H1 (cell line): ENCODE measurements at regions not wholly inside any gene's neighbourhood (a gene's known extent, or its start where the extent isn't known, plus 50 kb on each side); places are given as distances from the start of the nearest gene placed in this dataset.

Experiments used
- CTCF ChIA-PET: fragments of 300-600 bp; sonication (Branson Sonifier 250); formaldehyde crosslinking; loops from one replicate; lab custom pipeline; 2021; ENCODE audit not compliant: partially characterized antibody; lab: Charles Lee
- POLR2A ChIA-PET: fragments of 300-600 bp; sonication (Branson Sonifier 250); formaldehyde crosslinking; loops from one replicate; lab custom pipeline; 2021; ENCODE audit warnings: inconsistent platforms; ENCODE audit not compliant: partially characterized antibody; lab: Charles Lee
- DNase-seq, 2 experiments: peaks; one replicate each; pipeline versions ENCODE4 v3.0.0 to v3.0.0-alpha.2; 2010 to 2022; ENCODE audit warnings: low spot score in 2 of 2, low read depth in 1 of 2, mixed read lengths in 1 of 2
- FAIRE-seq: peaks from 2 replicates; lab custom pipeline; 2011; peaks lifted over from hg19 to GRCh38; lab: Jason Lieb, UNC
- H2AFZ ChIP-seq: 2 replicates; pipeline ENCODE4 v1.8.1; 2012; ENCODE audit warnings: low read length, inconsistent platforms
- H2AK5ac ChIP-seq: 2 replicates; pipeline ENCODE4 v1.6.1; 2013; ENCODE audit warnings: low read depth, low read length
- H2BK120ac ChIP-seq: replicated peaks from 2 replicates; pipeline ENCODE3; 2013; ENCODE audit warnings: low read depth, low read length, inconsistent platforms
- H2BK12ac ChIP-seq: 2 replicates; pipeline ENCODE4 v1.6.1; 2013; ENCODE audit warnings: low read depth, low read length
- H2BK15ac ChIP-seq: 2 replicates; pipeline ENCODE4 v1.6.1; 2013; ENCODE audit warnings: low read length
- H2BK20ac ChIP-seq: 2 replicates; pipeline ENCODE4 v1.6.1; 2013; ENCODE audit warnings: low read length
- H2BK5ac ChIP-seq: 2 replicates; pipeline ENCODE4 v1.6.1; 2013; ENCODE audit warnings: low read depth, low read length
- H3K14ac ChIP-seq: 2 replicates; pipeline ENCODE4 v1.6.1; 2013; ENCODE audit warnings: inconsistent platforms; ENCODE audit not compliant: insufficient read length
- H3K18ac ChIP-seq: 2 replicates; pipeline ENCODE4 v1.6.1; 2013; ENCODE audit warnings: low read length; ENCODE audit errors: extremely low read depth
- H3K23ac ChIP-seq: 2 replicates; pipeline ENCODE4 v1.6.1; 2013; ENCODE audit warnings: inconsistent platforms; ENCODE audit not compliant: insufficient read length
- H3K23me2 ChIP-seq: 2 replicates; pipeline ENCODE4 v1.6.1; 2013; ENCODE audit warnings: low read depth, low read length
- H3K27ac ChIP-seq: 2 replicates; pipeline ENCODE4 v1.6.1; 2011; ENCODE audit warnings: low read depth, low read length, inconsistent platforms
- H3K27me3 ChIP-seq, 4 experiments: replicated peaks in 1 of 4; 1 replicate in 1 of 4; 2 replicates in 3 of 4; pipeline versions ENCODE4 v1.6.1 to v1.8.1; 2011 to 2013; ENCODE audit warnings: low read length in 3 of 4, mild to moderate bottlenecking in 3 of 4, inconsistent platforms in 2 of 4, mixed read lengths in 2 of 4, moderate library complexity in 1 of 4; ENCODE audit not compliant: control insufficient read depth in 3 of 4, insufficient read depth in 3 of 4; ENCODE audit errors: extremely low read depth in 1 of 4
- H3K36me3 ChIP-seq, 4 experiments: 2 replicates each; pipeline versions ENCODE4 v1.6.1 to v1.8.1; 2011 to 2013; ENCODE audit warnings: mild to moderate bottlenecking in 4 of 4, low read length in 3 of 4, moderate library complexity in 2 of 4, control low read depth in 1 of 4, inconsistent platforms in 1 of 4; ENCODE audit not compliant: insufficient read depth in 4 of 4, control insufficient read depth in 2 of 4
- H3K4ac ChIP-seq: replicated peaks from 2 replicates; pipeline ENCODE3; 2013; ENCODE audit warnings: low read length, low read depth, mixed read lengths, inconsistent platforms; ENCODE audit not compliant: insufficient read length
- H3K4me1 ChIP-seq, 4 experiments: replicated peaks in 1 of 4; 1 replicate in 1 of 4; 2 replicates in 3 of 4; pipeline versions ENCODE4 v1.6.1 to v1.8.1; 2011 to 2013; ENCODE audit warnings: low read length in 3 of 4, inconsistent platforms in 2 of 4, mixed read lengths in 1 of 4; ENCODE audit not compliant: insufficient read depth in 4 of 4, control insufficient read depth in 3 of 4
- H3K4me2 ChIP-seq, 2 experiments: 2 replicates each; pipeline versions ENCODE4 v1.6.1 to v1.8.1; 2011 to 2013; ENCODE audit warnings: low read depth in 2 of 2, low read length in 2 of 2, control low read depth in 1 of 2, inconsistent platforms in 1 of 2, mild to moderate bottlenecking in 1 of 2; ENCODE audit not compliant: insufficient read depth in 1 of 2
- H3K4me3 ChIP-seq, 4 experiments: fragments of 200-600, 300-600 bp in 1 of 4; sonication (generic), shearing (Covaris generic), sonication (Bioruptor Twin) in 1 of 4; 2 replicates each; pipeline versions ENCODE4 v1.5.1 to v1.8.1; 2011 to 2016; ENCODE audit warnings: low read length in 4 of 4, low read depth in 3 of 4, control low read depth in 2 of 4, inconsistent platforms in 2 of 4, mild to moderate bottlenecking in 2 of 4, mixed read lengths in 1 of 4, moderate library complexity in 1 of 4; ENCODE audit not compliant: insufficient read depth in 2 of 4; ENCODE audit errors: extremely low read depth in 1 of 4
- H3K56ac ChIP-seq: replicated peaks from 2 replicates; pipeline ENCODE3; 2013; ENCODE audit warnings: low read depth, mild to moderate bottlenecking, mixed read lengths, low read length, inconsistent platforms; ENCODE audit not compliant: insufficient read length
- H3K79me1 ChIP-seq: 2 replicates; pipeline ENCODE4 v1.6.1; 2013; ENCODE audit warnings: low read depth, low read length, control low read depth
- H3K79me2 ChIP-seq, 2 experiments: 2 replicates each; pipeline versions ENCODE4 v1.6.1 to v1.8.1; 2012 to 2013; ENCODE audit warnings: low read length in 2 of 2, mild to moderate bottlenecking in 2 of 2, inconsistent platforms in 1 of 2; ENCODE audit not compliant: insufficient read depth in 2 of 2, control insufficient read depth in 1 of 2
- H3K9ac ChIP-seq, 4 experiments: replicated peaks in 1 of 4; 1 replicate in 1 of 4; 2 replicates in 3 of 4; pipeline versions ENCODE4 v1.6.1 to v1.8.1; 2011 to 2013; ENCODE audit warnings: low read depth in 3 of 4, low read length in 3 of 4, control low read depth in 2 of 4, mild to moderate bottlenecking in 2 of 4, moderate library complexity in 2 of 4, inconsistent platforms in 1 of 4; ENCODE audit errors: extremely low read depth in 1 of 4
- H3K9me3 ChIP-seq, 2 experiments: 2 replicates each; pipeline versions ENCODE4 v1.6.1 to v1.8.1; 2012 to 2013; ENCODE audit warnings: mild to moderate bottlenecking in 2 of 2, moderate library complexity in 2 of 2, control low read depth in 1 of 2, inconsistent platforms in 1 of 2, low read depth in 1 of 2, low read length in 1 of 2, mixed read lengths in 1 of 2; ENCODE audit not compliant: insufficient read depth in 2 of 2
- H4K20me1 ChIP-seq, 2 experiments: replicated peaks in 1 of 2; 2 replicates each; pipeline versions ENCODE3 to v1.8.1; 2011 to 2013; ENCODE audit warnings: inconsistent platforms in 2 of 2, low read length in 2 of 2, mild to moderate bottlenecking in 1 of 2; ENCODE audit not compliant: insufficient read depth in 2 of 2, control insufficient read depth in 1 of 2
- H4K5ac ChIP-seq: 2 replicates; pipeline ENCODE4 v1.6.1; 2013; ENCODE audit warnings: low read length, low read depth, mixed read lengths, inconsistent platforms; ENCODE audit not compliant: insufficient read length
- H4K8ac ChIP-seq: 2 replicates; pipeline ENCODE4 v1.8.0; 2013; ENCODE audit warnings: mild to moderate bottlenecking, moderate library complexity, low read length, inconsistent platforms; ENCODE audit not compliant: insufficient read depth; ENCODE audit errors: extremely low read depth
- H4K91ac ChIP-seq: replicated peaks from 2 replicates; pipeline ENCODE3; 2013; ENCODE audit warnings: low read length, mixed read lengths, inconsistent platforms; ENCODE audit not compliant: insufficient read length
- ASH2L ChIP-seq: fragments of 200-600, 300-600 bp; sonication (generic); IDR thresholded peaks from one replicate; pipeline ENCODE4 v1.7.1; 2017; ENCODE audit warnings: low read length
- CHD1 ChIP-seq: IDR thresholded peaks from 2 replicates; pipeline ENCODE4 v1.6.1; 2012; ENCODE audit warnings: low read depth, low read length, improper control_type of control experiment
- JUND ChIP-seq: IDR thresholded peaks from 2 replicates; pipeline ENCODE4 v1.6.1; 2011; ENCODE audit warnings: mild to moderate bottlenecking, improper control_type of control experiment, low read length
- KDM1A ChIP-seq: fragments of 200-600, 300-600 bp; sonication (generic); IDR thresholded peaks from 2 replicates; pipeline ENCODE4 v1.7.1; 2016; ENCODE audit warnings: mild to moderate bottlenecking, low read length, borderline replicate concordance
- PHF8 ChIP-seq: fragments of 200-600 bp; sonication (generic); conservative IDR thresholded peaks from 2 replicates; pipeline ENCODE4 v1.7.1; 2012; ENCODE audit warnings: low read depth, mild to moderate bottlenecking, inconsistent platforms, low read length, moderate library complexity
- RFX5 ChIP-seq: IDR thresholded peaks from 2 replicates; pipeline ENCODE4 v1.6.1; 2011; ENCODE audit warnings: low read depth, low read length, improper control_type of control experiment, borderline replicate concordance
- SAP30 ChIP-seq: fragments of 300-600 bp; sonication (generic); IDR thresholded peaks from 2 replicates; pipeline ENCODE4 v1.7.1; 2012; ENCODE audit warnings: low read length, moderate library complexity, mild to moderate bottlenecking, inconsistent platforms; ENCODE audit not compliant: insufficient read depth, insufficient replicate concordance
- SIRT6 ChIP-seq: IDR thresholded peaks from one replicate; pipeline ENCODE4 v1.7.1; 2012; ENCODE audit warnings: low read length, inconsistent platforms
- SIX5 ChIP-seq: IDR thresholded peaks from 2 replicates; pipeline ENCODE4 v1.6.1; 2011; ENCODE audit warnings: mild to moderate bottlenecking, low read depth, low read length
- SP2 ChIP-seq: IDR thresholded peaks from 2 replicates; pipeline ENCODE4 v1.6.1; 2012; ENCODE audit warnings: mild to moderate bottlenecking, low read length, inconsistent platforms
- SP4 ChIP-seq: IDR thresholded peaks from 2 replicates; pipeline ENCODE4 v1.6.1; 2012; ENCODE audit warnings: low read length, inconsistent platforms
- SUZ12 ChIP-seq: fragments of 200-600 bp; sonication (generic); IDR thresholded peaks from 2 replicates; pipeline ENCODE4 v1.6.1; 2012; ENCODE audit warnings: mild to moderate bottlenecking, inconsistent platforms, low read length, moderate library complexity, mixed read lengths
- WGBS, 2 experiments: shearing (Covaris generic) in 1 of 2; methylation state at CpG; one replicate each; pipeline versions ENCODE4 v1.1.6 to v1.1.7; 2013 to 2015; ENCODE audit warnings: low lambda C conversion rate in 2 of 2, mixed read lengths in 2 of 2, inconsistent platforms in 1 of 2, low coverage in 1 of 2, missing lambda C conversion rate in 1 of 2; ENCODE audit not compliant: insufficient replicate concordance in 2 of 2, insufficient coverage in 1 of 2, insufficient read length in 1 of 2; ENCODE audit errors: extremely low coverage in 1 of 2, missing lambda C conversion rate in 1 of 2; 5-methylcytosine and 5-hydroxymethylcytosine counted together

GRCh38 chr2:19580264-19580663, 221.8 kb upstream of the OSR1 start:
- H3K56ac ChIP-seq, result no peak overlapping the region
- H2BK15ac ChIP-seq, result no peak overlapping the region
- no peaks in the 10 kb centered on the region for H3K79me2 ChIP-seq
- no peak overlapping the region for H3K4me2 ChIP-seq
- H2AK5ac ChIP-seq, result no peak overlapping the region
- TF ChIP-seq SIX5, result no peak
- TF ChIP-seq JUND, result no peak
- no peak for TF ChIP-seq SAP30
- no peak for TF ChIP-seq SP2
- TF ChIP-seq RFX5, result no peak
- TF ChIP-seq SIRT6, result no peak
- TF ChIP-seq CHD1, result no peak
- no peak for TF ChIP-seq SP4
- no peak for TF ChIP-seq ASH2L
- TF ChIP-seq KDM1A, result no peak
- no peak for TF ChIP-seq SUZ12
- no peak for TF ChIP-seq PHF8
- H2BK120ac ChIP-seq, result no peak overlapping the region
- H3K4ac ChIP-seq, result no peak overlapping the region
- no peaks in the 10 kb centered on the region for H3K23me2 ChIP-seq
- no peak for DNase-seq
- no peak overlapping the region for H2AFZ ChIP-seq
- H2BK5ac ChIP-seq, result no peak overlapping the region
- no peaks in the 10 kb centered on the region for H3K36me3 ChIP-seq
- H4K8ac ChIP-seq, result peak overlapping the region; percentile 53; the same call in 1 of the 2 replicates
- no peak overlapping the region for H3K27ac ChIP-seq
- H3K4me1 ChIP-seq, result no peaks in the 10 kb centered on the region
- no peaks in the 10 kb centered on the region for H4K20me1 ChIP-seq
- ChIA-PET POLR2A (no interaction called here), CTCF (interaction anchor here (0.6 kb wide), 1 partner anchor 70 kb away, joined by 3 read pairs; no protein-coding TSS in a partner anchor)
- no peak overlapping the region for H3K4me3 ChIP-seq
- no peaks in the 10 kb centered on the region for H3K27me3 ChIP-seq
- H3K14ac ChIP-seq, result no peak overlapping the region
- no peak for FAIRE-seq
- no peak overlapping the region for H2BK20ac ChIP-seq
- H3K23ac ChIP-seq, result no peak overlapping the region
- no peaks in the 10 kb centered on the region for H3K9me3 ChIP-seq
- no peak overlapping the region for H4K5ac ChIP-seq
- H4K91ac ChIP-seq, result no peak overlapping the region
- H3K9ac ChIP-seq, result no peak overlapping the region
- no peak overlapping the region for H3K18ac ChIP-seq
- no peak overlapping the region for H2BK12ac ChIP-seq
- WGBS, 2 experiments, result 85% methylated on average over 1 of the region's 1 CpG; no CpG with 5 or more reads in 1 of the 2 experiments
- H3K79me1 ChIP-seq, result no peaks in the 10 kb centered on the region
